ENCODE measurements at regions not wholly inside any gene's neighbourhood (a gene's known extent, or its start where the extent isn't known, plus 50 kb on each side); places are given as distances from the start of the nearest gene placed in this dataset.

GRCh38 chr6:23457321-23457720, 668.7 kb upstream of the NRSN1 start:
- TF ChIP-seq CTCF (conservative IDR thresholded peaks at IDR 0.05; ENCODE audit: low read length) (no peak), EZH2phosphoT487 (IDR thresholded peaks at IDR 0.05; ENCODE audit: borderline replicate concordance) (no peak)

Measured in Loucy (cell line).